8988T (cell line): ENCODE measurements at regions not wholly inside any gene's neighbourhood (a gene's known extent, or its start where the extent isn't known, plus 50 kb on each side); places are given as distances from the start of the nearest gene placed in this dataset.
"Not testable (repeated sequence)": the region's sequence is repeated elsewhere in the genome, so short reads cannot be mapped to it uniquely, and the experiment has no call there.

Source experiments
- DNase-seq: peaks from one replicate; pipeline ENCODE4 v3.0.0; 2011

DNA sequence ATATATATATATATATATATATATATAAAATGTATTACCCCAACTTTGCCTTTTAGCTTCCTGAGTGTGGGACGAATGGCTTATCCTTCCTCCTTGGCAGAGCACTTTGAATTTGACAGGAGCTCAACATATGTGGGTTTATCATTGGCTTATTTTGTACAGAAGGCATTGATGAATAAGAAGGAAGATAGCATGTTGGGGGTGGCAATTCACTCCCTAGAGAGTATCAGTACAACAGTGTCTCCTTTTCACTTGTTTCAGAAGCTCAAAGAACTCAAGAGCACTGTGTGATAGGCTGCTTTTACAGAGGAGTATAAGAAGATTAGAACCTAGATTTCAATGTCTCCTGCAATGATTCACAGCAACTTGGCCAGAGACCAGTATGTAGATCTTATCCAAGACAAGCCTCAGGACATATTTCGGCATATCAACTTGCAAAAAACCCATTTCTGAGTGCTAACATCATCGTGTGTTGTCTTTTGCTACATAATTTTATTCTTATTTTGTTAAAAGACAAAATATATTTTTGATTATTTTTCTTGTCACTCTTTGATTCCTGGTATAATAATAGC is 345.8 kb downstream of the SOCS6 start:
- DNase-seq = no peak

DNA sequence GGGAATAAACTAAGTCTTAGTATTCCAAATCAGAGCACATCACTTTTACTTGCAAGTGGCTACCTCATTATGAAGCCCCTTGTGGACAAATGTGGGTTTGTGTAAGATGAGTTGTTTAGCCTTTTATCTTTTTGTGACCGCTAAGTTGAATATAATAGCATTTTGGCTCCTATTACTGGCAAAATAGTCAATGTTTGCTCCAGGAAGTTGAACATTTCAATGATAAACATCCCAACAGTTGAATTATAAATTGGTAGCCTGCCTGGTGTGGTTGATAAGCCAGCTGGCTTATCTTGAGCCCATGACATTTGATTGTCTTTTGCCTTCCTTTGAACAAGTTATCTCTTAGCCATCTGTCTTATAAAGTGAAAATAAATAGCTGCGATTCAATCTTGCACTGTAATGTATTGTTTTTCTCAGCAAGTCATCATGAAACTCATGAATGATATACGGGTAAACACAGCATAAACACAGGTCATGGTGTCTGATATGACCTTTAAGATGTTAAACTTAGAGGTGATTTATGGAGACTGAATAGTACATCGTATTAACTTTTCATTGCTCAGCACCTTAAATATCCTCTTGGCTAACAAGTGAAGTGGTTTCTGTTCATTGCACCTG is 338.4 kb downstream of the SOCS6 start:
- DNase-seq = no peak

DNA sequence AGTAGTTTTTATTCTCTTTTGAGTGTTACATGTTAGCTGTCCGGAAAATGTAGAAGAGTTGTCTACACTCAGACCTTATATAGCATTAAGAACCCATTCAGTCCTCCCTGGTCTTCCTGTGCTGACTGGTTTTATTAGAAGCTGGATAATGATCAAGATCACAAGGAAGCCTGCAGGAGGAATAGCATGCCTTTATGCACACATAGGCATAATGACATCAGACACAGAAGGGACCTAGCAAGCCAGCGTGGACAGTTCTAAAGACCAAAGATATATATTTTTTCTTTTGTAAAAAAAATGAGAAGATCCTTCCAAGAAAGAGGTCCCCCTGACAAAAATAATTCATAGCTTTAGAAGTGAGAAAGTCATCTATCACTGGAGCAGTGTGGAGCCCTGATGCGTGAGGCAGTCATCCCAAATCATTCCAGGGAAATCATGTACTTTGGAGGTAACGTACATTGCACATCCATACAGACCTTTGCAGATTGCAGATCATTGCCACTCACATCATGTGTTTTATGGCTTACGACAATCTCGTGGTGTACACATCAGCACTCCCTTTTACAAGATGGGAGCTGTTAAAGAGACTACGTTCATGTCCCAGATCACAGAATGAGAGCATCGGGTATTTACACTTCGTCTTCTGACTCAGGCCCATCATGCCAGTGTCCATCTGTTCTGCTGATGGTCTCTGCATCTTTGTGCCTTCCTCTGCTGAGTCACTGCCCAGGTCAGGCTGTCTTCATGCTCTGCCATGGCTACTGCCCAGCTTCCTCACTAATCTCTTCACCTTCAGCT is 334.0 kb downstream of the SOCS6 start:
- no peak for DNase-seq

DNA sequence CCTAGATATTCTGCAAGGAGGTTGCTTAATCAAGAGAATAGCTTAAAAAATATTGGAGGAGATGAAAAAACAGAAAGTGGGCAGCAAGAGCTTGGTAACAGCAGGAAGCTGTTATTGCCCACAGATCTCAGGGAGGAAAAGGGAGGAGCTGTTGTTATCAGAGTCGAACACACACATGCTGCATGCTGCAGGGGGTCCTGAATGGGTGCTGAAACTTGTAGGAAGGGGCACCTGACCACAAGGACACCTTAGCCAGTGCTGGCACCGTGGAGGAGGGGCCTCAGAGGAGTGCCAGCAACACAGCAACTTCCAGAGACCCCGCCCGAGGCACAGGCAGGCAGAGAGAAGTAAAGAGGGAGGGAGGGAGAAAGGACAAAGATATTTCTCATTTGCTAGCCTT is 332.9 kb downstream of the SOCS6 start:
- no peak for DNase-seq

DNA sequence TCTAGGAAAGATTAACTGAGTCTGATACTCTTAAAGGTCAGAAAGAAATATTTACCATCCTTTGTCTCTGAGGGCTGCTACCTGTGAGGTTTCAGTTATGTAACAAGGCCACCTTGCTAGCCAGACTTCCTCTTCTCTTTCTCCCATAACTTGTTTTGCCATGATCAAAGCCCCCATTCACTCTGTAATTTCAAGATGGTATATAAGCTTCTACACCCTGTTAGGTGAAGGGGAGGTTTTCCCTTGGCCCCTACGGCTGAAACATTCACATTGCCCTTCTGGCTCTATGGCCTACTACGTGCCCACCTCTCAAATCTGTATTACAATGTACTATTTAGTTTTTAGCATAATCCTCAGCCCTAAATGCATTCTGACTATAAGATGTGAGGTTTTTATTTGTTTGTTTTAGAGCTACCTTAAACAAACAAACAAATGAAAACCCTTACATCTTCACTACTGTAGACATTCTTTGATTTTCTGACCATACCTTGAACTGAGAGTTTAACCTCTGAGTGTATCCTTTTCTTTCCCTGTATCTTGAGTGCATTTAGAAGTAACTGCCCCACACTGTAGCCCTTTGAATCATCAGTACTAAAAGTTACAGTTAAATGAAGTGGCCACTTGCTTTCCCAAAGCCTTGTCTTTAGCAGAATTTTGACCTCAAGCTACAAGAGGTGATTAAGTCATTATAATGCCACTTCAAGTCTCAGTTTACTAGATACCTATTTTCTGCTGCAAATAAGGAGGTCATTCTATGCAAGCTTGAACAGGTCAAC is 332.2 kb downstream of the SOCS6 start:
- DNase-seq = no peak

DNA sequence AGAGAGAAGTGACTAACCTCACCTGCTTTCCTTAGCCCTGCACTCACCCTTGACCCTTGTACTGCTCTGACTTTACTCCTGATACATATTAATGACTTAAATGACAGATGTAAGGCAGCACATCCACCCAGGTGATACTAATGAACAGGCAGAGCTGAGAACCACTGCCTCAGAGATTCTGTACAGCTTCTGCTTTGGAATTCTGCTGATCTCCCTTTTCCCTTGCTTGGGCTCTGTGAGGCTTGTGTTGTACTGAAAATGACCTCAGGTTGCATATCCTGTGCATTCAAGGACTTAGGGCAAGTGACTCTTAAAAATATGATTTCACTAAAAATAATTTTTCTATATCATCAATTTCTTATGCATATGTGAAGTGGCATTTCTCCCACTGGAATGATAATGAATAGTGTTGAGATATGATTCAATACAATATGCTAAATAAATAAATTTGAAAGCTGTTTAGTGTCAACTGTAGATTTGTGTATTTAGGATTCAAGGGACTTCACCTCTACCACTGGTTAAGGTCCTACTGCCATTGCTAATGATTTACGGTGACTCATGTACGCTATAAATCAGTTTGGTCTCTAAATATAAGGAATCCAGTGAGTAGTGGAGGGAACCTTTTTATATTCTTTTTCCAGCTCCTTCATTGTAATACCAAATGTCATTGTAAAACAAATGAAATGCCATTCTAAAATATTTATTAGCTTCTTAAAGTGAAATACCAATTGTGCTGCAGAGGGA is 328.3 kb downstream of the SOCS6 start:
- DNase-seq = no peak

DNA sequence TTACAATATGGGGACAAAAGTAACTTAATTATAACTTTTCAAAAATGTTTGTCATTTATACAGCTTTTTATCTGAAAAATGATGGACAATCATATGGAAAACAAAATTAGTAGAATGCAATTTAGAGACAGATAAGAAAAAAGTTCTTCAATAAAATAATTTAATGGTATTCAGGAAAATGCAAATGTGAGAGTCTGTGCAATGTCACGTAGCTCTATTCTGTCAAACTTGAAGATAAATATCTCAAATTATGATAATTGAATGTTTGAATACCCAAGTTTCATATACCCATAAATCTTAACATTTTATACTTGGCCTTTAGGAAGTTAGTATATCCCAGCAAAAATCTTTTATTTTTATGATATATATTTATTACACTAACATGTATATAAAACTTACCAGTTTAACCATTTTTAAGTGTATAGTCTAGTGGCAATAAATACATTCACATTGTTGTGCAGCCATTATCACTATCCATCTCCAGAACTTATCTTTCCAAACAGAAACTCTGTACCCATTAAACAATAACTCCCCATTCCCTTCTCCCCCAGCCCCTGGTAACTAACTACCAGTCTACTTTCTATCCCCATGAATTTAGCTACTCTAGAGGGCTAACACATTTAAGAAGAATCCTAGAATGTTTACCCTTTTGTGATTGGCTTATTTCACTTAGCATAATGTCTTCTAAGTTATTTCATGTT is 311.5 kb downstream of the SOCS6 start:
- no peak for DNase-seq

DNA sequence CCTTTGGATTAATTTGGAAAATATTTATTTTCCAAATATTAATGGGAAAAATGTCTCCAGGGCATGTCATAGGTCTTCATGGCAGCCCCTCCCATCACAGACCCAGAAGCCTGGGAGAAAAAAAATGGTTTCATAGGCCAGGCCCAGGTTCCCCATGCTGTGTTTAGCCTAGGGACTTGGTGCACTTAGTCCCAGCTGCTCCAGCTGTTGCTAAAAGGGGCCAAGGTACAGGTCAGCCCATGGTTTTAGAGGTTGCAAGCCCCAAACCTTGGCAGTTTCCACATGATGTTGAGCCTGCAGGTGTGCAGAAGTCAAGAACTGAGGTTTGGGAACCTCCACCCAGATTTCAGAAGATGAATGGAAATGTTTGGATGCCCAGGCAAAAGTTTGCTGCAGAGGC is 309.6 kb downstream of the SOCS6 start:
- no peak for DNase-seq

DNA sequence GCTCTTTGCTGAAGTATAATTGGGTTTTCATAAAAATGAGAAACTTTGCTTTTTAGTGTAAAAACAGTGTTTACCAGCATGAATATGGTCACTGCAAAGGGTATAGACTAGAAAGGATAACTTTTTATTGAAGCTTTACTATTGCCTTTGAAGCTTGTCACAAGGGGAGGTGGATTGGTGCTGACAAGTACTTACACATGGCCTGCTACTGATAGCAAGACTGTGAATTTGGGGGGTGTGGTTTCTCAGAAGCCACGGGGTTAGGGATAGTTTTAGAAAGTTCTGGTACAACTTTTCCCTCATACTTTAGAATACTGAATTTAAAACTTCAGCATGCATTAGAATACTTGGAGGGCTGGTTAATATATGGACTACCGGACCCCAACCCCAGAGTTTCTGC is 294.1 kb downstream of the SOCS6 start:
- no peak for DNase-seq

DNA sequence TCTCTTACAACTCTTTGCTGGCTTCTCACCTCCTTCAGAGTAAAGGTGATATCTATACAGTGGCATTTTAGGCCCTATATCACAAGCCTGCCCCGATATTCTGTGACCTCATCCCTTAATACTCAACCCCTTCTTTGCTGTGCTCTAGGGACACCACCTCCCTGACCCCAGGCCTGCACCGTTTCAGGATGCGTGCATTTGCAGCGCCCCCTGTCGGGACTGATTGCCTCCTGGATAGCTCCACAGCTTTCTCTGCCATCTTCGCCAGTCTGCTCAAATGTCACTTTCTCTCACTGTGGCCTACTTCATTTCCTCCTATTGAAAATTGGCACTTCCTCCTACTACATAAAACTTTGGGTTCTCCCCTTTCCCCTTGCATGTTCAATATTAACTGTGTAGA is 289.6 kb downstream of the SOCS6 start:
- DNase-seq = no peak

DNA sequence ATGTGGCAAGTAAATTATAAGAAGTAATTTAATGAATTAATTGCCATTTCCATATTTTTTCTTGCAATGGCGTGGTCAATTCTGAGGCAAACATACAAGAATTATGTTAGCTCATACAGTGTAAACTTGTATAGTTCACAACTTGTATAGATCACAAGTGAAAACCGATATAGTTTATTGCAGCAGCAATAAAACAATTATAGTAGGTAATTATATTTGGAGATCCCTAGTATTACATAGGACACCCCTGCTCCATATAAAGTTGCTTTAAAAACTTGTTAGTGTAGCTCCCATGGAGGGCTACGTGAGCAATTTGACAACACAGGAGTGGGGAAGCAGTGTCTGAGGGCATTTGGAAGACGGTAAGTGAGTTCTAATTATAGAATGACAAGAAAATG is 288.2 kb downstream of the SOCS6 start:
- DNase-seq = no peak

DNA sequence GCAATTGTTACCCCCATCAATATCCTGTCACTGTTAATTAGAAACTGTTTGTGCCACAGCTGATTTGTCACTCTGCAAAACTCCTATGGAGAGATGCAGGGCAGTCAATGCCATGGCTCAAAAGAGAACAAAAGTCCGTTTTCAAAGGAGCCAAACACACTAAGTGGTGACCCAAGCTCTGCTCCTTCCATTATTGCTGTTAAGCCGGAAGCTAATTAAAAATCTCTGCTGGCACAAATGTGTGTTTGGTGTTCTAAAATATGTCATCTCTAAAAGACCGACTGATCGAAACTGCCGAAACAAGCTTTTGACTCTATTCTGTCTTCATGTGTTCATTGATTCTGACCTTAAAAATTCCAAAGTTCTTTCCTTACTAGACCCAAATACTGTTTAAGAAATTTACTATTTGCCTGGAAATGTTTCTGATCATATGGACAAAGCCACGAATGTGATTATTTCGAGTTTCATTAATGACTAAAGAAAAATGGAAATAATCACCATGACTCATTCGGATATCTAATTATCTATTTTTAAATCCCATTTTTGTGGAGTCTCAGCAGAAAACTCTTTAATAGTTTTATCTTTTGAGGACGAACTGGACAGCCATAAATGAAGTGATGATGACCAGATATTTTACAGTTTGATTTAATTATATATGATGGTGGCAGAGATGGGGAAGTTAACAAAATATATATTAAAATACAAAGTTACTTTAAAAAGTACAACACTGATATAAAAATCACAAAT is 287.6 kb downstream of the SOCS6 start:
- DNase-seq = no peak

DNA sequence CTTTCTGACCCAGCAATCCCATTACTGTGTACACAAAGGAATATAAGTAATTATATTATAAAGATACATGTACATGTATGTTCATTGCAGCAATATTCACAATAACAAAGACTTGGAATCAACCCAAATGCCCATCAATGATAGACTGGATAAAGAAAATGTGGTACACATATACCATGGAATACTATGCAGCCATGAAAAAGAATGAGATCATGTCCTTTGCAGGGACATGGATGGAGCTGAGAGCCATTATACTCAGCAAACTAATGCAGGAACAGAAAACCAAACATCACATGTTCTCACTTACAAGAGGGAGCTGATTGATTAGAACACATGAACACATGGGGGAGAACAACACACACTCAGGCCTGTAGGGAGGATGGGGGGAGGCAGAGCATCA is 286.1 kb downstream of the SOCS6 start:
- not testable (repeated sequence) for DNase-seq

DNA sequence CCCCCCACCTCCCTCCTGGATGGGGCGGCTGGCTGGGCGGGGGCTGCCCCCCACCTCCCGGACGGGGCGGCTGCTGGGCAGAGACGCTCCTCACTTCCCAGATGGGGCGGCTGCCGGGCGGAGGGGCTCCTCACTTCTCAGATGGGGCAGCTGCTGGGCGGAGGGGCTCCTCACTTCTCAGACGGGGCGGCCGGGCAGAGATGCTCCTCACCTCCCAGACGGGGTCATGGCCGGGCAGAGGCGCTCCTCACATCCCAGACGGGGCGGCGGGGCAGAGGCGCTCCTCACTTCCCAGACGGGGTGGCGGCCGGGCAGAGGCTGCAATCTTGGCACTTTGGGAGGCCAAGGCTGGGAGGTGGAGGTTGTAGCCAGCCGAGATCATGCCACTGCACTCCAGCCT is 280.8 kb downstream of the SOCS6 start:
- DNase-seq = not testable (repeated sequence)

DNA sequence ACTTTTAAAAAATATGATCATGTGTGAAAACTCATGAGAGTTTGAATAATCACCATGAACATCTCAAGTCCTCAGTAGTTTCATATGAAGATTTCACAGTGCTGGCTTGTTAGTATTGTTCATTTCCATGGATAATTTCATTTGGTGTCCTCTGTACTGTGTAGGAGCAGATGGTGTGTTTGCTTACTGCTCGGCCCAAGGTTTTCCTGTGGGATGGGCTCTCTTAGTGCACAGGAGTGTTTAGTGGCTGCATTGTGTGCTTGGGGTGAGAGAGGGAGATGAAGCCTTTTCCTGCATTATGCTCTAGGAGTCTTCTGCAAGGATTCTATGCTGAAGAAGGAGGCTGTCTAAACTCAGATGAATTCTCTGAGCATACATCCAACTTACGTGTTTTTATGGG is 270.6 kb downstream of the SOCS6 start:
- no peak for DNase-seq

DNA sequence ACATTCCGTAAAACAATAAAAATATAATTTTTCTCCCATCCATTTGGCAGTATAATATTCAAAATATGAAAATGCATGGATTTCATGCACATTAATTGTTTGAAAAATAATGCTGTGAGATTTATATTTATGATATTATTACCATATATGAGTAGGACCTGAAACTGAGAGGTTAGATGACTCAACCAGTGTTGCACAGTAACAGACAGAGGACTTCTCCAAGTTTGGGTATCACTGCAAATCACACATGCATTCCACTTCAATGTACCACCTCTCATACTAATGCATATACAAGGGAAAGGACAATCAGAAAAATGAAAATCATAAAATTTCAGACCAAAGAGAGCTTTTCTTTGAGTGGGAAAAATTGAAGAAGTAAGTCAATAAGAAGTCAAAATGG is 269.5 kb downstream of the SOCS6 start:
- no peak for DNase-seq

DNA sequence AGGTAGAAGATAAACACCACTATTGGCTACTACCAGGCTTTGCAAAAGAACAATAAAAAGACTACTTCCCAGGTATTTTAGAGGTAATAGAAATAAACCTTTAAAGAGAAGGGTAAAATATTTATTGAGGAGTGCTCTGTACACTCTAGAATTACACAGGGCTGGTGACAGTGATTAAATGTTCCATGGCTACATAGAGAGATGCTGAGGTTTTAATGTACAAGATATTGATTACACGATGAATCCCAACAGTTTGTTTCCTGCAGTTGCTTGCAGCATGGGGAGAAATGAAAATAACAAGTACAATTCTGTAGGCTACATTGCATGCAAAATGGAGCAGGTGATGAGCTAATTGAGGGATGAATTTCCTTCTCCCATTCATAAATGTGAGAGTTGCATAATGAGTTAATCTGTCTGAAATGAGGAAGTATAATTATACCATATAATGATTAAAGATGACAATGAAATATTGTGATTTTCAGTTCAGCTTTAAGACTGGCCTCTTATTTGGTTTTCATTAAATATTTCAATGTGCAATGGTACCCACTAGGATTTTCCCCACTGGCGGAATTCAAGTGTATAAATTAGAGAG is 266.1 kb downstream of the SOCS6 start:
- no peak for DNase-seq

DNA sequence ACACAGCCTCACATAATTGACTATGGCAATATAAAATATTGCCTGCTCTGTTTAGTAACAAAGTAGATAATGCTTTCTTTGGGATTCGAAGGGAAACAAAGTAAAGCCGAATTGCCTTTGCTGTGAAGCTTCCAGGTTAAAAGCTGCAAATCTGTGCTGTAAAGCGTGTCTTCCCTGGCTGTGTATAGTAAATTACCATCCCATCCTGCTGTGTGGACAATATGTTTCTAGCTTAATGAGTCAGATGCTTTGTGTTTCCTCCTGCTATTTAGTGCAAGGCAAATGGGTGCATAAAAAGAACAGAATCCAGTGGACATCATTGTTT is 265.1 kb downstream of the SOCS6 start:
- no peak for DNase-seq

DNA sequence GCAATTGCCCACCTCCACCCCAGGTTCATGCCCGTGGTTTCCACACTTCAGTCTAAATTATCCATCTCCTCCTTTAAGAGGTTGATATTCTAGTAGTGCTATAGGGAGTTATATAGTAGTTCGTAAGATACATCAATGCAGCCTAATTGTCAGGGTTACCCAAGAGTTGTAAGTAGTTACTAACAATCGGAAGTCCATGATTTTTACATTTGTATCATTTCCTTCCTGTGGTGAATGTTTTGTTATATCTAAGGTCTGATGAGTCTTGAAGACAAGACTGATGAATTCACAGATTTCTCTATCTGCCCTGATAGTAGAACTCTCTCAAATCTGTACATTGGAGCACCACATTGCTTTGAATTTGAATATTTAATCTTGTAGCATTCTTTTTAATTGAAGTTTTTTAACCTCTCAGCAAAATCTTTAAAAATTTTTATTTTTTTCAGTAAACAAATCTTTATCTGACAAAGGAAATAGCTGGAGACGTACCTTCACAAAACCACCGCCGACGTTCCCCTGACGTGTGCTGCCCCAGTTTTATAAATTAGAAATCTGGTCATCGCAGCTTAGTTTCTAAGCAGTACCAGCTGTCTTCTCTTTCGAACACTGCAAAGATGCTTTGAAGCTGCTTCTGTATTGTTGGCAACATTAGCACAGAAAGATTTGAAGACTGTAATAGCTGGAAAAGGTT is 264.5 kb downstream of the SOCS6 start:
- DNase-seq = no peak

DNA sequence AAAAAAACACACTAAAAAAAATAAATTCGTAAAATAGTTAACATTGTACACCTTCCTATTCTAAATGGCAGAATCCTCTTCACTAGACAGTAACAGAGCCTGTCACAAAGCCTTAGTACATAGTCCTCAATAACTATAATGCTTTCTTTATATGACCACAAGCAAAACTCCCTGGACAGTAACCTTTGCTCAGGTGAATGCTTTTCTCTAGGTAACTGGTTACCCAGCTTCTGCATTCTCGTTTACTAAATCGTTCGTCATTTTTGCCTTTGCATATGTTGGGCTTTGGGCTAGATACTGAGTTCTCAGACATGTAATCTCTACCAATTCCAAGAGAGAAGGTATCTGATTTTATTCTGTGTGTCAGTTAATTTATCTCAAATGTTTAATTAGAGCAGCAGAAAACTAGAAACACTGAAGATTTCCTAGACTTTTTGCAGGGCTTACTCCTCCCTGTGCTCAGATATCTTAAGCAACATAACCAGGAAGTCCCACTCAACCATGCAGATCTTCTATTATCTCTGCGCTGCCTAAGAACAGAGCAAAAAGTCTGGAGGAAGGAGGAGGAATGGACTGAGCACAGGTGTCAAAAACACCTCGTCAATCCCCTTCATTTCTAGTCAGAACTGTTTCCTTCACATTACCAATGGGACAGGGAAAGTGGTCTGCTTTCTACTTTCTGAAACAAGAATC is 247.7 kb downstream of the SOCS6 start:
- no peak for DNase-seq
